HepG2 (cell line): ENCODE measurements at regions not wholly inside any gene's neighbourhood (a gene's known extent, or its start where the extent isn't known, plus 50 kb on each side); places are given as distances from the start of the nearest gene placed in this dataset.

Source experiments
- ATAC-seq: fragments of 200-7000 bp; cut with Tn5 transposase; 3 replicates; pipeline ENCODE4 v1.9.1; 2020; ENCODE audit warnings: mild to moderate bottlenecking, moderate library complexity
- BruUV-seq: library from RNA; stranded (reverse); fragments of 400-500 nt; replicated peaks from 2 replicates; lab custom pipeline; 2021; lab: Mats Ljungman, UMichigan
- CTCF ChIA-PET: fragments of 300-600 bp; formaldehyde crosslinking; extraction: SDS; loops from one replicate; lab custom pipeline; 2021; ENCODE audit warnings: low total read pairs, inconsistent platforms, low intra/inter-chr PET ratio; lab: Yijun Ruan, JAX
- POLR2A ChIA-PET: fragments of 350-600 bp; sonication (Branson Sonifier 250); formaldehyde crosslinking; loops from one replicate; lab custom pipeline; 2020; ENCODE audit warnings: antibody characterized with exemption, inconsistent platforms; lab: Yijun Ruan, JAX
- DNase-seq: peaks from one replicate; pipeline ENCODE4 v3.0.0-alpha.2; 2015; ENCODE audit warnings: low spot score
- FAIRE-seq: peaks from 3 replicates; lab custom pipeline; 2011; peaks lifted over from hg19 to GRCh38; lab: Jason Lieb, UNC
- H2AFZ ChIP-seq: one replicate; pipeline ENCODE4 v1.6.1; 2011; ENCODE audit warnings: low read length, inconsistent platforms
- H3K27ac ChIP-seq: fragments of 300-600 bp; 3 replicates; pipeline ENCODE4 v1.8.0; 2011; ENCODE audit warnings: mixed run types, mild to moderate bottlenecking, mixed read lengths, low read length, inconsistent platforms; ENCODE audit not compliant: insufficient read depth; ENCODE audit errors: extremely low read length
- H3K27me3 ChIP-seq, 2 experiments: fragments of 200-600 bp in 1 of 2; 2 replicates in 1 of 2; 3 replicates in 1 of 2; pipeline versions ENCODE4 v1.6.0 to v1.8.0; 2011; ENCODE audit warnings: low read length in 2 of 2, mild to moderate bottlenecking in 2 of 2, moderate library complexity in 2 of 2, inconsistent platforms in 1 of 2; ENCODE audit not compliant: insufficient read depth in 2 of 2, control insufficient read depth in 1 of 2
- H3K36me3 ChIP-seq, 2 experiments: fragments of 200-600 bp in 1 of 2; replicated peaks in 1 of 2; 2 replicates in 1 of 2; 3 replicates in 1 of 2; pipeline versions ENCODE4 v1.5.1 to v1.8.0; 2011; ENCODE audit warnings: low read length in 2 of 2, inconsistent platforms in 1 of 2; ENCODE audit not compliant: insufficient read depth in 2 of 2, control insufficient read depth in 1 of 2
- H3K4me1 ChIP-seq: 2 replicates; pipeline ENCODE4 v1.5.1; 2012; ENCODE audit warnings: low read length, inconsistent platforms; ENCODE audit not compliant: insufficient read depth
- H3K4me2 ChIP-seq: 2 replicates; pipeline ENCODE4 v1.6.0; 2011; ENCODE audit warnings: low read depth, low read length, inconsistent platforms
- H3K4me3 ChIP-seq, 3 experiments: fragments of 200-600 bp in 1 of 3; sonication (generic), shearing (Covaris generic) in 1 of 3; replicated peaks in 1 of 3; 2 replicates each; pipeline ENCODE4 v1.5.1; 2011 to 2016; ENCODE audit warnings: low read length in 3 of 3, inconsistent platforms in 2 of 3, low read depth in 2 of 3, mild to moderate bottlenecking in 2 of 3, control low read depth in 1 of 3, mixed read lengths in 1 of 3; ENCODE audit not compliant: insufficient read depth in 1 of 3
- H3K79me2 ChIP-seq: one replicate; pipeline ENCODE4 v1.6.1; 2011; ENCODE audit warnings: low read length, inconsistent platforms; ENCODE audit not compliant: insufficient read depth
- H3K9ac ChIP-seq: 2 replicates; pipeline ENCODE4 v1.6.0; 2011; ENCODE audit warnings: mild to moderate bottlenecking, low read depth, low read length, inconsistent platforms; ENCODE audit not compliant: insufficient read depth
- H3K9me3 ChIP-seq: 2 replicates; pipeline ENCODE4 v1.5.1; 2012; ENCODE audit warnings: mild to moderate bottlenecking, low read length
- H4K20me1 ChIP-seq: 2 replicates; pipeline ENCODE4 v1.6.0; 2011; ENCODE audit warnings: inconsistent platforms, mild to moderate bottlenecking, low read length, moderate library complexity; ENCODE audit not compliant: insufficient read depth
- AGO1 ChIP-seq: fragments of 200-400 bp; formaldehyde crosslinking; IDR thresholded peaks from 2 replicates; pipeline ENCODE4 v1.6.1; 2017; ENCODE audit warnings: mild to moderate bottlenecking, low read depth, low read length, moderate library complexity; ENCODE audit not compliant: poor library complexity, severe bottlenecking
- CBFB ChIP-seq: sonication (generic); formaldehyde crosslinking; IDR thresholded peaks from 2 replicates; pipeline ENCODE4 v1.4.0; 2020; ENCODE audit warnings: missing genetic modification reagents
- GLI4 ChIP-seq: sonication (generic); formaldehyde crosslinking; IDR thresholded peaks from 2 replicates; pipeline ENCODE4 v1.5.1; 2020; ENCODE audit warnings: missing genetic modification reagents, mild to moderate bottlenecking, moderate library complexity, borderline replicate concordance
- GMEB1 ChIP-seq: sonication (generic); formaldehyde crosslinking; IDR thresholded peaks from 2 replicates; pipeline ENCODE4 v1.5.1; 2020; ENCODE audit warnings: missing genetic modification reagents, mild to moderate bottlenecking, borderline replicate concordance
- KAT8 ChIP-seq: IDR thresholded peaks from 2 replicates; pipeline ENCODE4 v1.6.1; 2016; ENCODE audit warnings: missing genetic modification reagents, missing compliant biosample characterization
- NCOA1 ChIP-seq: sonication (generic); formaldehyde crosslinking; IDR thresholded peaks from 2 replicates; pipeline ENCODE4 v1.9.0; 2021; ENCODE audit warnings: missing genetic modification reagents
- NRL ChIP-seq: sonication (generic); formaldehyde crosslinking; IDR thresholded peaks from 2 replicates; pipeline ENCODE4 v1.5.0; 2020; ENCODE audit warnings: missing genetic modification reagents, mild to moderate bottlenecking, moderate library complexity, borderline replicate concordance
- PPARG ChIP-seq: conservative IDR thresholded peaks from 2 replicates; pipeline ENCODE4 v1.6.1; 2016; ENCODE audit warnings: missing biosample characterization, missing genetic modification reagents
- RFX1 ChIP-seq: fragments of 450-650 bp; IDR thresholded peaks from 2 replicates; pipeline ENCODE4 v1.6.1; 2017
- RNF2 ChIP-seq: fragments of 450-650 bp; conservative IDR thresholded peaks from 2 replicates; pipeline ENCODE4 v1.6.1; 2016; ENCODE audit warnings: low read depth
- TRIM24 ChIP-seq: sonication (generic); formaldehyde crosslinking; IDR thresholded peaks from 2 replicates; pipeline ENCODE4 v1.8.0; 2022; ENCODE audit warnings: mild to moderate bottlenecking, missing genetic modification reagents
- ZNF326 ChIP-seq: sonication (generic); formaldehyde crosslinking; IDR thresholded peaks from 2 replicates; pipeline ENCODE4 v1.4.0; 2020; ENCODE audit warnings: missing genetic modification reagents, borderline replicate concordance
- ZNF776 ChIP-seq: sonication (generic); formaldehyde crosslinking; IDR thresholded peaks from 2 replicates; pipeline ENCODE4 v1.4.0; 2020; ENCODE audit warnings: mild to moderate bottlenecking, missing genetic modification reagents
- WGBS: methylation state at CpG from one replicate; pipeline ENCODE4 v1.1.6; 2017; ENCODE audit warnings: low lambda C conversion rate; 5-methylcytosine and 5-hydroxymethylcytosine counted together
- in situ Hi-C: cut with HindIII; loops from 2 replicates; pipeline ENCODE4 v1.10.0; 2017; ENCODE audit warnings: low pct_unique_long_range_greater_than_20kb; ENCODE audit not compliant: extremely low pct_ligation_motif_present
- intact Hi-C: fragments of 100-400 bp; cut with micrococcal nuclease; formaldehyde crosslinking; loops from one replicate; pipeline ENCODE4 v1.10.0; 2022; ENCODE audit not compliant: unreplicated experiment

- H3K4me1 ChIP-seq, result no peaks in the 10 kb centered on the region
- no peak overlapping the region for H3K27ac ChIP-seq
- H4K20me1 ChIP-seq, result no peaks in the 10 kb centered on the region
- H3K4me3 ChIP-seq, result no peak overlapping the region
- no peak overlapping the region for H3K9ac ChIP-seq
- ChIA-PET CTCF (no interaction called here), POLR2A (no interaction called here)
- H3K4me2 ChIP-seq, result no peak overlapping the region
- TF ChIP-seq NCOA1 (CRISPR knock-in tag), result no peak
- no peak for TF ChIP-seq CBFB (CRISPR knock-in tag)
- 0% methylated on average over 2 of the region's 3 CpGs for WGBS
- FAIRE-seq, result no peak
- no peaks in the 10 kb centered on the region for H3K9me3 ChIP-seq
- in situ Hi-C loops, result no loop called here
- no TSS peak for BruUV-seq
- H3K79me2 ChIP-seq, result no peaks in the 10 kb centered on the region
- no peak for DNase-seq
- ATAC-seq, result no peak
- H3K36me3 ChIP-seq, result no peaks in the 10 kb centered on the region
- no peaks in the 10 kb centered on the region for H3K27me3 ChIP-seq
- intact Hi-C loops, result no loop called here
- H2AFZ ChIP-seq, result no peak overlapping the region
Observed at GRCh38 chr18:61039251-61039650, 294.0 kb upstream of the CDH20 start.

- no peak overlapping the region for H2AFZ ChIP-seq
- FAIRE-seq (no peak), DNase-seq (no peak), ATAC-seq (no peak)
- no peak overlapping the region for H3K27ac ChIP-seq
- H3K9ac ChIP-seq, result no peak overlapping the region
- no peak overlapping the region for H3K4me3 ChIP-seq
- H3K79me2 ChIP-seq, result no peaks in the 10 kb centered on the region
- BruUV-seq, result no TSS peak
- H3K4me1 ChIP-seq, result no peaks in the 10 kb centered on the region
- no peak overlapping the region for H3K4me2 ChIP-seq
- in situ Hi-C loops, result no loop called here
- POLR2A ChIA-PET, result no interaction called here
- TF ChIP-seq GLI4 (CRISPR knock-in tag), result no peak
- no peak for TF ChIP-seq AGO1
- TF ChIP-seq PPARG, result no peak
- no peak for TF ChIP-seq ZNF776
- TF ChIP-seq KAT8 (CRISPR knock-in tag), result no peak
- TF ChIP-seq RNF2, result no peak
- no peak for TF ChIP-seq GMEB1 (CRISPR knock-in tag)
- no peak for TF ChIP-seq ZNF326
- no peak for TF ChIP-seq RFX1
- TF ChIP-seq NRL (CRISPR knock-in tag), result no peak
- no peak for TF ChIP-seq TRIM24
- TF ChIP-seq, all 625 proteins: peak for 0
- Histone ChIP-seq H3K27me3 (no peaks in the 10 kb centered on the region), H3K36me3 (no peaks in the 10 kb centered on the region), H4K20me1 (no peaks in the 10 kb centered on the region), H3K9me3 (peaks cover 25% of the 10 kb centered on the region)
- WGBS, result 22% methylated on average over 4 of the region's 5 CpGs
- intact Hi-C loops, result no loop called here
- CTCF ChIA-PET, result no interaction called here
Observed at GRCh38 chr18:61047794-61048193, 285.4 kb upstream of the CDH20 start.
